ENCODE measurements at regions not wholly inside any gene's neighbourhood (a gene's known extent, or its start where the extent isn't known, plus 50 kb on each side); places are given as distances from the start of the nearest gene placed in this dataset.

DNA sequence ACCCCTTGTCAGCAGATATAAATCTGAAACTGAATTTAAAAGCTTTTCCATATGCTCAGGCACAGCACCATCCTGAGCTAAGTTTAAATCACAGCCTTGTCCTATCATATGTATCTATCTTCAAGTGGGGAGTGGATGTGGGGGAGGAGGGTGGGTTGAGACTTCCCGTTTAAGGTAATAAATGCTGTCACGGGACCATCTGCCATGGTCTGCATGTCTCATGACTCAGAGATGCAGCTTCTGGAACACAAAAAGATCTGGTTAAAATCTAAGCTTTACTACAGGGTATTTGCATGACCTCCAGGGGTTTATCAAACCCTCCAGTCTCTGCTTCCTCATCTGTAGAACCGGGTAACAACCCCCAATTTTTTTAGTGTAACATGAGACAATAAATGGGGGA lies 377.7 kb upstream of the ST6GAL2 start:
- TF ChIP-seq POLR2A (IDR thresholded peaks at IDR 0.05) (no peak), POLR2AphosphoS5 (IDR thresholded peaks at IDR 0.05) (no peak), EP300 (IDR thresholded peaks at IDR 0.05) (no peak)
- TF ChIP-seq, protein P1, sequence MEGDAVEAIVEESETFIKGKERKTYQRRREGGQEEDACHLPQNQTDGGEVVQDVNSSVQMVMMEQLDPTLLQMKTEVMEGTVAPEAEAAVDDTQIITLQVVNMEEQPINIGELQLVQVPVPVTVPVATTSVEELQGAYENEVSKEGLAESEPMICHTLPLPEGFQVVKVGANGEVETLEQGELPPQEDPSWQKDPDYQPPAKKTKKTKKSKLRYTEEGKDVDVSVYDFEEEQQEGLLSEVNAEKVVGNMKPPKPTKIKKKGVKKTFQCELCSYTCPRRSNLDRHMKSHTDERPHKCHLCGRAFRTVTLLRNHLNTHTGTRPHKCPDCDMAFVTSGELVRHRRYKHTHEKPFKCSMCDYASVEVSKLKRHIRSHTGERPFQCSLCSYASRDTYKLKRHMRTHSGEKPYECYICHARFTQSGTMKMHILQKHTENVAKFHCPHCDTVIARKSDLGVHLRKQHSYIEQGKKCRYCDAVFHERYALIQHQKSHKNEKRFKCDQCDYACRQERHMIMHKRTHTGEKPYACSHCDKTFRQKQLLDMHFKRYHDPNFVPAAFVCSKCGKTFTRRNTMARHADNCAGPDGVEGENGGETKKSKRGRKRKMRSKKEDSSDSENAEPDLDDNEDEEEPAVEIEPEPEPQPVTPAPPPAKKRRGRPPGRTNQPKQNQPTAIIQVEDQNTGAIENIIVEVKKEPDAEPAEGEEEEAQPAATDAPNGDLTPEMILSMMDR (IDR thresholded peaks at IDR 0.05): no peak

Measured in upper lobe of left lung (tissue), 4 donors.